HCT116 (cell line): ENCODE measurements at regions not wholly inside any gene's neighbourhood (a gene's known extent, or its start where the extent isn't known, plus 50 kb on each side); places are given as distances from the start of the nearest gene placed in this dataset.

Experiments used
- ELF1 ChIP-seq: IDR thresholded peaks from 2 replicates; pipeline ENCODE4 v1.6.1; 2012; ENCODE audit warnings: low read depth, borderline replicate concordance
- EZH2 ChIP-seq: fragments of 200-600 bp; sonication (generic); IDR thresholded peaks from 2 replicates; pipeline ENCODE4 v1.6.1; 2017; ENCODE audit warnings: antibody characterized with exemption, mixed run types
- FOSL1 ChIP-seq: IDR thresholded peaks from 2 replicates; pipeline ENCODE4 v1.6.1; 2012; ENCODE audit warnings: low read depth
- POLR2A ChIP-seq: IDR thresholded peaks from 2 replicates; pipeline ENCODE4 v1.7.0; 2011; ENCODE audit warnings: borderline replicate concordance; ENCODE audit not compliant: insufficient read depth, insufficient read length; ENCODE audit errors: extremely low read depth
- POLR2AphosphoS5 ChIP-seq: IDR thresholded peaks from 2 replicates; pipeline ENCODE4 v1.6.1; 2011; ENCODE audit warnings: mild to moderate bottlenecking, low read depth, low read length, moderate library complexity
- TCF7L2 ChIP-seq: IDR thresholded peaks from 2 replicates; pipeline ENCODE4 v1.7.0; 2011; ENCODE audit warnings: borderline replicate concordance, inconsistent platforms; ENCODE audit not compliant: insufficient read depth, insufficient read length; ENCODE audit errors: extremely low read depth
- TF ChIP-seq, protein P1 (sequence below), 3 experiments: fragments of 200-600 bp in 1 of 3; sonication (generic) in 1 of 3; IDR thresholded peaks in 2 of 3; conservative IDR thresholded peaks in 1 of 3; 2 replicates each; pipeline ENCODE4 v1.5.1; 2012 to 2017; ENCODE audit warnings: low read depth in 2 of 3, low read length in 2 of 3, antibody characterized with exemption in 1 of 3, borderline replicate concordance in 1 of 3, control low read depth in 1 of 3, mild to moderate bottlenecking in 1 of 3, mixed read lengths in 1 of 3, mixed run types in 1 of 3, moderate library complexity in 1 of 3; ENCODE audit not compliant: insufficient read depth in 1 of 3
- TF ChIP-seq, protein P2 (sequence below): IDR thresholded peaks from 2 replicates; pipeline ENCODE4 v1.6.1; 2012; ENCODE audit warnings: low read depth
- TF ChIP-seq, protein P3 (sequence below): IDR thresholded peaks from 2 replicates; pipeline ENCODE4 v1.6.1; 2011; ENCODE audit warnings: mild to moderate bottlenecking, low read length, moderate library complexity; ENCODE audit not compliant: insufficient replicate concordance; ENCODE audit errors: extremely low read depth
- TF ChIP-seq, protein P4 (sequence below): IDR thresholded peaks from 2 replicates; pipeline ENCODE4 v1.6.1; 2012

DNA sequence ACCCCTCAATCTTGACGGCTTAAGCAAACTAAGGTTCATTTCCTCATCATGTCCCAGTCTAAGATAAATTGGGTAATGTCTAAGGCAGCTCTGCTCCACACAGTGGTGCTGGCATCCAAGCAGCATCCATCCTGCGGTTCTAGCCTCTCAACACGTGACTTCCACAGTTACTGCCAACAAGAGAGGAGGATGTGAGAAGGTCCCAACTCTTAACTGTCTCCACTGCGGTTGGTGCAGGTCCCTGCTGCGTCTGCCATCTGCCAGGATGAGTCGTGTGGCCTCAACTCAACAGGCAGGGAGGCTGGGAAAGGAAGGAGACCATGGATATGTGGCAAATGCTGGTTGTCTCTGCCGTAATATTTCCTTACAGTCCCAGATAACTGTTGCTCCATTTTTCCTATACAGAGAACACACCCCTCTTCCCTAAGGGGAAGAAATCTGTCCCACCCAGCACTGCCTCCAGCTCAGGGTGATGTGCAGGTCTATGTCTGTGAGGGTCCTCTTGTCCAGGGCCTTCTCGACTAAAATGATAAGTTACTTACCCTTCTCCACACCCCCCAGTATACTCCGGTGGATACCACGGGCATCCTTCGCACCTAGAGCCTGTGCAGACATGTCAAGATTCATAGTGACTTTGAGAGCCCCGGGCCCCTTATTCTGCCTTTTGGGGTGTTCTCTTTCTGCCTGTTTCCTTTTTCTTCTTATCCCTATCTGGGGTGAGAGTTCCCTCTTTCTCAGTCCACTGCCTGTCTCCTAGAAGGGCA, 64.7 kb downstream of the KCNJ18 start:
- TF ChIP-seq, protein P1, sequence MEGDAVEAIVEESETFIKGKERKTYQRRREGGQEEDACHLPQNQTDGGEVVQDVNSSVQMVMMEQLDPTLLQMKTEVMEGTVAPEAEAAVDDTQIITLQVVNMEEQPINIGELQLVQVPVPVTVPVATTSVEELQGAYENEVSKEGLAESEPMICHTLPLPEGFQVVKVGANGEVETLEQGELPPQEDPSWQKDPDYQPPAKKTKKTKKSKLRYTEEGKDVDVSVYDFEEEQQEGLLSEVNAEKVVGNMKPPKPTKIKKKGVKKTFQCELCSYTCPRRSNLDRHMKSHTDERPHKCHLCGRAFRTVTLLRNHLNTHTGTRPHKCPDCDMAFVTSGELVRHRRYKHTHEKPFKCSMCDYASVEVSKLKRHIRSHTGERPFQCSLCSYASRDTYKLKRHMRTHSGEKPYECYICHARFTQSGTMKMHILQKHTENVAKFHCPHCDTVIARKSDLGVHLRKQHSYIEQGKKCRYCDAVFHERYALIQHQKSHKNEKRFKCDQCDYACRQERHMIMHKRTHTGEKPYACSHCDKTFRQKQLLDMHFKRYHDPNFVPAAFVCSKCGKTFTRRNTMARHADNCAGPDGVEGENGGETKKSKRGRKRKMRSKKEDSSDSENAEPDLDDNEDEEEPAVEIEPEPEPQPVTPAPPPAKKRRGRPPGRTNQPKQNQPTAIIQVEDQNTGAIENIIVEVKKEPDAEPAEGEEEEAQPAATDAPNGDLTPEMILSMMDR (IDR thresholded peaks at IDR 0.05 in 2 of 3, conservative IDR thresholded peaks at IDR 0.05 in 1 of 3; ENCODE audit: borderline replicate concordance in 1 of 3, insufficient read depth in 1 of 3, low read depth in 2 of 3, low read length in 2 of 3) = no peak
- TF ChIP-seq POLR2A (no peak), EZH2 (no peak), ELF1 (no peak), FOSL1 (no peak), TCF7L2 (no peak), POLR2AphosphoS5 (no peak)
- TF ChIP-seq, protein P2, sequence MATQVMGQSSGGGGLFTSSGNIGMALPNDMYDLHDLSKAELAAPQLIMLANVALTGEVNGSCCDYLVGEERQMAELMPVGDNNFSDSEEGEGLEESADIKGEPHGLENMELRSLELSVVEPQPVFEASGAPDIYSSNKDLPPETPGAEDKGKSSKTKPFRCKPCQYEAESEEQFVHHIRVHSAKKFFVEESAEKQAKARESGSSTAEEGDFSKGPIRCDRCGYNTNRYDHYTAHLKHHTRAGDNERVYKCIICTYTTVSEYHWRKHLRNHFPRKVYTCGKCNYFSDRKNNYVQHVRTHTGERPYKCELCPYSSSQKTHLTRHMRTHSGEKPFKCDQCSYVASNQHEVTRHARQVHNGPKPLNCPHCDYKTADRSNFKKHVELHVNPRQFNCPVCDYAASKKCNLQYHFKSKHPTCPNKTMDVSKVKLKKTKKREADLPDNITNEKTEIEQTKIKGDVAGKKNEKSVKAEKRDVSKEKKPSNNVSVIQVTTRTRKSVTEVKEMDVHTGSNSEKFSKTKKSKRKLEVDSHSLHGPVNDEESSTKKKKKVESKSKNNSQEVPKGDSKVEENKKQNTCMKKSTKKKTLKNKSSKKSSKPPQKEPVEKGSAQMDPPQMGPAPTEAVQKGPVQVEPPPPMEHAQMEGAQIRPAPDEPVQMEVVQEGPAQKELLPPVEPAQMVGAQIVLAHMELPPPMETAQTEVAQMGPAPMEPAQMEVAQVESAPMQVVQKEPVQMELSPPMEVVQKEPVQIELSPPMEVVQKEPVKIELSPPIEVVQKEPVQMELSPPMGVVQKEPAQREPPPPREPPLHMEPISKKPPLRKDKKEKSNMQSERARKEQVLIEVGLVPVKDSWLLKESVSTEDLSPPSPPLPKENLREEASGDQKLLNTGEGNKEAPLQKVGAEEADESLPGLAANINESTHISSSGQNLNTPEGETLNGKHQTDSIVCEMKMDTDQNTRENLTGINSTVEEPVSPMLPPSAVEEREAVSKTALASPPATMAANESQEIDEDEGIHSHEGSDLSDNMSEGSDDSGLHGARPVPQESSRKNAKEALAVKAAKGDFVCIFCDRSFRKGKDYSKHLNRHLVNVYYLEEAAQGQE = no peak
- TF ChIP-seq, protein P3, sequence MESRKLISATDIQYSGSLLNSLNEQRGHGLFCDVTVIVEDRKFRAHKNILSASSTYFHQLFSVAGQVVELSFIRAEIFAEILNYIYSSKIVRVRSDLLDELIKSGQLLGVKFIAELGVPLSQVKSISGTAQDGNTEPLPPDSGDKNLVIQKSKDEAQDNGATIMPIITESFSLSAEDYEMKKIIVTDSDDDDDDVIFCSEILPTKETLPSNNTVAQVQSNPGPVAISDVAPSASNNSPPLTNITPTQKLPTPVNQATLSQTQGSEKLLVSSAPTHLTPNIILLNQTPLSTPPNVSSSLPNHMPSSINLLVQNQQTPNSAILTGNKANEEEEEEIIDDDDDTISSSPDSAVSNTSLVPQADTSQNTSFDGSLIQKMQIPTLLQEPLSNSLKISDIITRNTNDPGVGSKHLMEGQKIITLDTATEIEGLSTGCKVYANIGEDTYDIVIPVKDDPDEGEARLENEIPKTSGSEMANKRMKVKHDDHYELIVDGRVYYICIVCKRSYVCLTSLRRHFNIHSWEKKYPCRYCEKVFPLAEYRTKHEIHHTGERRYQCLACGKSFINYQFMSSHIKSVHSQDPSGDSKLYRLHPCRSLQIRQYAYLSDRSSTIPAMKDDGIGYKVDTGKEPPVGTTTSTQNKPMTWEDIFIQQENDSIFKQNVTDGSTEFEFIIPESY = no peak
- TF ChIP-seq, protein P4, sequence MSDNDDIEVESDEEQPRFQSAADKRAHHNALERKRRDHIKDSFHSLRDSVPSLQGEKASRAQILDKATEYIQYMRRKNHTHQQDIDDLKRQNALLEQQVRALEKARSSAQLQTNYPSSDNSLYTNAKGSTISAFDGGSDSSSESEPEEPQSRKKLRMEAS = no peak
